ENCODE measurements at regions not wholly inside any gene's neighbourhood (a gene's known extent, or its start where the extent isn't known, plus 50 kb on each side); places are given as distances from the start of the nearest gene placed in this dataset.

- TF ChIP-seq POLR2AphosphoS5 (IDR thresholded peaks at IDR 0.05; ENCODE audit: borderline replicate concordance, low read depth, low read length) (no peak), EZH2 (IDR thresholded peaks at IDR 0.05) (no peak), FOXP2 (optimal IDR thresholded peaks at IDR 0.05; ENCODE audit: control extremely low read depth, extremely low read length, insufficient read depth) (no peak)
- no peaks in the 10 kb centered on the region for H3K9me3 ChIP-seq (ENCODE audit: low read depth, low read length)
- no peak for DNase-seq (ENCODE audit: low read depth, low spot score)
- H3K36me3 ChIP-seq (ENCODE audit: insufficient read depth, low read length) = peaks cover 1% of the 10 kb centered on the region; the same call in 1 of the 2 replicates
- no peak overlapping the region for H3K27ac ChIP-seq
- H3K9ac ChIP-seq (ENCODE audit: insufficient read length) = no peak overlapping the region
- no peak overlapping the region for H3K4me3 ChIP-seq
Observed at GRCh38 chr22:48564995-48565394, 1262.7 kb downstream of the BRD1 start.

DNA sequence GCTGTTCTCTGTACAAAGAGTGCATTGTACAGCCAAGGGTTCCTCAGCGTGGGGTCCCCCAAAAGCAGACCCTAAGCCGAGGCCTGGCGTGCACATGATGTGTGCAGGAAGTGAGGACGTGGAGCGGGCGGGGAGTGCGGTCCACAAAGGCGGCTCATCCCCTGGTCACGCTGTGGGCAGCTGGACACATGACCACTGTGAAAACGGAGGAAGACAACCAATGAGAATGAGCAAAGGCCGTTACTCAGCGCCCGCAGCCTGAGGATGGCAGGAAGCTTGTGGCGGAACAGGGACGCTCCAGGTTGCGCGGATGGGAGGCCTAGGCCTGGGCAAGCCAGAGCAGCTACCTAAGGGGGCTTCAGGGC lies 1263.7 kb downstream of the BRD1 start:
- no peak for DNase-seq (ENCODE audit: low read depth, low spot score)
- Histone ChIP-seq H3K27ac (no peak overlapping the region), H3K36me3 (ENCODE audit: insufficient read depth, low read length) (no peaks in the 10 kb centered on the region), H3K9me3 (ENCODE audit: low read depth, low read length) (no peaks in the 10 kb centered on the region), H3K4me3 (no peak overlapping the region), H3K9ac (ENCODE audit: insufficient read length) (no peak overlapping the region)
- TF ChIP-seq EZH2 (IDR thresholded peaks at IDR 0.05) = no peak
- no peak for TF ChIP-seq FOXP2 (optimal IDR thresholded peaks at IDR 0.05; ENCODE audit: control extremely low read depth, extremely low read length, insufficient read depth)
- no peak for TF ChIP-seq POLR2AphosphoS5 (IDR thresholded peaks at IDR 0.05; ENCODE audit: borderline replicate concordance, low read depth, low read length)

- Histone ChIP-seq H3K4me3 (no peak overlapping the region), H3K36me3 (ENCODE audit: insufficient read depth, low read length) (no peaks in the 10 kb centered on the region), H3K9me3 (ENCODE audit: low read depth, low read length) (no peaks in the 10 kb centered on the region), H3K9ac (ENCODE audit: insufficient read length) (no peak overlapping the region), H3K27ac (no peak overlapping the region)
- DNase-seq (ENCODE audit: low read depth, low spot score) = no peak
- TF ChIP-seq EZH2 (IDR thresholded peaks at IDR 0.05) (no peak), POLR2AphosphoS5 (IDR thresholded peaks at IDR 0.05; ENCODE audit: borderline replicate concordance, low read depth, low read length) (no peak), FOXP2 (optimal IDR thresholded peaks at IDR 0.05; ENCODE audit: control extremely low read depth, extremely low read length, insufficient read depth) (no peak)
Observed at GRCh38 chr22:48563118-48563965, 1264.3 kb downstream of the BRD1 start.

GRCh38 chr22:48561676-48562075 lies 1266.0 kb downstream of the BRD1 start:
- no peak overlapping the region for H3K9ac ChIP-seq (ENCODE audit: insufficient read length)
- no peak for DNase-seq (ENCODE audit: low read depth, low spot score)
- no peak overlapping the region for H3K4me3 ChIP-seq
- no peaks in the 10 kb centered on the region for H3K9me3 ChIP-seq (ENCODE audit: low read depth, low read length)
- H3K27ac ChIP-seq = no peak overlapping the region
- TF ChIP-seq FOXP2 (optimal IDR thresholded peaks at IDR 0.05; ENCODE audit: control extremely low read depth, extremely low read length, insufficient read depth) (no peak), POLR2AphosphoS5 (IDR thresholded peaks at IDR 0.05; ENCODE audit: borderline replicate concordance, low read depth, low read length) (no peak), EZH2 (IDR thresholded peaks at IDR 0.05) (no peak)
- H3K36me3 ChIP-seq (ENCODE audit: insufficient read depth, low read length) = no peaks in the 10 kb centered on the region

- Histone ChIP-seq H3K9me3 (ENCODE audit: low read depth, low read length) (no peaks in the 10 kb centered on the region), H3K27ac (no peak overlapping the region), H3K4me3 (no peak overlapping the region), H3K9ac (ENCODE audit: insufficient read length) (no peak overlapping the region), H3K36me3 (ENCODE audit: insufficient read depth, low read length) (no peaks in the 10 kb centered on the region)
- TF ChIP-seq POLR2AphosphoS5 (IDR thresholded peaks at IDR 0.05; ENCODE audit: borderline replicate concordance, low read depth, low read length) = no peak
- TF ChIP-seq EZH2 (IDR thresholded peaks at IDR 0.05) = no peak
- TF ChIP-seq FOXP2 (optimal IDR thresholded peaks at IDR 0.05; ENCODE audit: control extremely low read depth, extremely low read length, insufficient read depth) = no peak
- DNase-seq (ENCODE audit: low read depth, low spot score) = no peak
Observed at GRCh38 chr22:48560836-48561235, 1266.8 kb downstream of the BRD1 start.

GRCh38 chr22:48560389-48560751 lies 1267.3 kb downstream of the BRD1 start:
- no peak for TF ChIP-seq EZH2 (IDR thresholded peaks at IDR 0.05)
- no peak for TF ChIP-seq FOXP2 (optimal IDR thresholded peaks at IDR 0.05; ENCODE audit: control extremely low read depth, extremely low read length, insufficient read depth)

GRCh38 chr22:48559647-48560388 lies 1267.9 kb downstream of the BRD1 start:
- Histone ChIP-seq H3K9me3 (ENCODE audit: low read depth, low read length) (no peaks in the 10 kb centered on the region), H3K4me3 (no peak overlapping the region), H3K9ac (ENCODE audit: insufficient read length) (no peak overlapping the region), H3K27ac (no peak overlapping the region), H3K36me3 (ENCODE audit: insufficient read depth, low read length) (no peaks in the 10 kb centered on the region)
- TF ChIP-seq FOXP2 (optimal IDR thresholded peaks at IDR 0.05; ENCODE audit: control extremely low read depth, extremely low read length, insufficient read depth) = no peak
- TF ChIP-seq POLR2AphosphoS5 (IDR thresholded peaks at IDR 0.05; ENCODE audit: borderline replicate concordance, low read depth, low read length) = no peak
- no peak for TF ChIP-seq EZH2 (IDR thresholded peaks at IDR 0.05)
- no peak for DNase-seq (ENCODE audit: low read depth, low spot score)

More at GRCh38 chr22:48560389-48560751, 1267.3 kb downstream of the BRD1 start:
- Histone ChIP-seq H3K9ac (ENCODE audit: insufficient read length) (no peak overlapping the region), H3K27ac (no peak overlapping the region), H3K36me3 (ENCODE audit: insufficient read depth, low read length) (no peaks in the 10 kb centered on the region), H3K4me3 (no peak overlapping the region), H3K9me3 (ENCODE audit: low read depth, low read length) (no peaks in the 10 kb centered on the region)
- DNase-seq (ENCODE audit: low read depth, low spot score) = no peak

DNA sequence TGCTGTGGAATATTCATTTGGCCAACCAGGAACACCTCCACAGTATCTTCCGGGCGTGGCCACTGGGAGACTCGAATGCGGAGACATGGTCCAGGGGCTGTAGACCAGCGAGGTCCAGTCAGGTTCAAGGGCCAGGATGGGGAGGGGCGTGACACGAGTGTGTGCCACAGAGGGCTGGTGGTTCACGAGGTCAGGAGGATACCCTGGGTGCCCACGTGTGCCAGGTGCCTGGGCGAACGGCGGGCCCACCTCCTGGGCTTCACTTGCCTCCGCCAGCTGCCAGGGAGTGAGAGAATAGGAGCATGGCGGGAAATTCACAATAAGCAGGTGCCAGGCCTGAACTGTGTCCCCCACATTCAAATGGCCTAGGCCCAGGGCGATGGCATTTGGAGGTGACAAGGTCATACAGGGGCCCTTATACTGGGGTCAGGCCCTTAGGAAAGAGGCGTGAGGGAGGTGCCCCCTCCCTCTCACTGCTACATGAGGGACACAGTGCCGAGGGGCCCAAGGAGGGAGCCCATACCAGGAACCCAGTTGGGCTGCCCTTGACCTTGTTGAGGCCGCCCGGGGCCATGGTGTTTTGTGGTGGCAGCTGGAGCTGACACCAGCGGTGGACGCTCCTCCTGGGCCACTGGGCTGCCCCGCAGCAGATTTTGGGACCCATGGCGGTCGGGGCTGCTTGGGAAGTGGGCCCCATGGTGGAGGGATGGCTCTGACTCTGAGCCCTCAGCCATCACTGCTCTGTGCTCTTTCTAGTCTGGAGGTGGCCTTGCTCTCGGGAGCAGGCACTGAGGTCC lies 1268.9 kb downstream of the BRD1 start:
- no peak for TF ChIP-seq FOXP2 (optimal IDR thresholded peaks at IDR 0.05; ENCODE audit: control extremely low read depth, extremely low read length, insufficient read depth)
- TF ChIP-seq EZH2 (IDR thresholded peaks at IDR 0.05) = no peak
- TF ChIP-seq POLR2AphosphoS5 (IDR thresholded peaks at IDR 0.05; ENCODE audit: borderline replicate concordance, low read depth, low read length) = no peak
- Histone ChIP-seq H3K9ac (ENCODE audit: insufficient read length) (no peak overlapping the region), H3K27ac (no peak overlapping the region), H3K4me3 (no peak overlapping the region), H3K36me3 (ENCODE audit: insufficient read depth, low read length) (no peaks in the 10 kb centered on the region), H3K9me3 (ENCODE audit: low read depth, low read length) (no peaks in the 10 kb centered on the region)
- no peak for DNase-seq (ENCODE audit: low read depth, low spot score)
